ENCODE measurements at regions not wholly inside any gene's neighbourhood (a gene's known extent, or its start where the extent isn't known, plus 50 kb on each side); places are given as distances from the start of the nearest gene placed in this dataset.

GRCh38 chr9:107693625-107694326 lies 204.2 kb upstream of the KLF4 start:
- no peak overlapping the region for H3K4me3 ChIP-seq (ENCODE audit: low read length)
- TF ChIP-seq CTCF (conservative IDR thresholded peaks at IDR 0.05; ENCODE audit: low read length) = no peak
- DNase-seq (ENCODE audit: low read depth) = peak; percentile 79

GRCh38 chr9:107691664-107692063 lies 202.1 kb upstream of the KLF4 start:
- no peak for TF ChIP-seq CTCF (conservative IDR thresholded peaks at IDR 0.05; ENCODE audit: low read length)
- no peak for DNase-seq (ENCODE audit: low read depth)
- no peak overlapping the region for H3K4me3 ChIP-seq (ENCODE audit: low read length)

GRCh38 chr9:107690021-107690420 lies 200.5 kb upstream of the KLF4 start:
- TF ChIP-seq CTCF (conservative IDR thresholded peaks at IDR 0.05; ENCODE audit: low read length) = no peak
- no peak overlapping the region for H3K4me3 ChIP-seq (ENCODE audit: low read length)
- DNase-seq (ENCODE audit: low read depth) = peak; percentile 12

- no peak for DNase-seq (ENCODE audit: low read depth)
- H3K4me3 ChIP-seq (ENCODE audit: low read length) = no peak overlapping the region
- TF ChIP-seq CTCF (conservative IDR thresholded peaks at IDR 0.05; ENCODE audit: low read length) = no peak
Observed at GRCh38 chr9:107688728-107689127, 199.2 kb upstream of the KLF4 start.

- no peak for TF ChIP-seq CTCF (conservative IDR thresholded peaks at IDR 0.05; ENCODE audit: low read length)
- no peak overlapping the region for H3K4me3 ChIP-seq (ENCODE audit: low read length)
- peak; percentile 28 for DNase-seq (ENCODE audit: low read depth)
Observed at GRCh38 chr9:107685901-107686300, 196.3 kb upstream of the KLF4 start.

GRCh38 chr9:107685376-107685775 lies 195.8 kb upstream of the KLF4 start:
- DNase-seq (ENCODE audit: low read depth) = no peak

More at GRCh38 chr9:107685376-107685775, 195.8 kb upstream of the KLF4 start:
- H3K4me3 ChIP-seq (ENCODE audit: low read length) = no peak overlapping the region
- TF ChIP-seq CTCF (conservative IDR thresholded peaks at IDR 0.05; ENCODE audit: low read length) = no peak

All from AG10803 (cell line).